GM12878 (cell line): ENCODE measurements at regions not wholly inside any gene's neighbourhood (a gene's known extent, or its start where the extent isn't known, plus 50 kb on each side); places are given as distances from the start of the nearest gene placed in this dataset.

Experiments used
- ATAC-seq: fragments of 200-7000 bp; cut with Tn5 transposase; 3 replicates; pipeline ENCODE4 v1.9.1; 2020; ENCODE audit warnings: mild to moderate bottlenecking, moderate library complexity
- BruUV-seq: library from RNA; stranded (reverse); fragments of 400-500 nt; replicated peaks from 2 replicates; lab custom pipeline; 2021; lab: Mats Ljungman, UMichigan
- CTCF ChIA-PET: fragments of 300-600 bp; sonication (Branson Sonifier 250); formaldehyde crosslinking; extraction: SDS; loops from one replicate; lab custom pipeline; 2021; ENCODE audit warnings: inconsistent platforms; lab: Yijun Ruan, JAX
- POLR2A ChIA-PET: fragments of 350-600 bp; formaldehyde crosslinking; extraction: SDS; loops from one replicate; lab custom pipeline; 2021; ENCODE audit warnings: inconsistent platforms; lab: Charles Lee
- RAD21 ChIA-PET: fragments of 300-600 bp; sonication (Branson Sonifier 250); formaldehyde crosslinking; loops from one replicate; lab custom pipeline; 2023; ENCODE audit warnings: antibody characterized with exemption; ENCODE audit not compliant: unreplicated experiment; lab: Charles Lee
- SMC1A ChIA-PET: fragments of 300-600 bp; sonication (Branson Sonifier 250); formaldehyde crosslinking; loops from one replicate; lab custom pipeline; 2023; ENCODE audit not compliant: unreplicated experiment, uncharacterized antibody; lab: Charles Lee
- DNase-seq: peaks from one replicate; pipeline ENCODE4 v3.0.0-alpha.2; 2011; ENCODE audit warnings: low read depth, low spot score
- FAIRE-seq: peaks from 3 replicates; lab custom pipeline; 2011; peaks lifted over from hg19 to GRCh38; lab: Jason Lieb, UNC
- H2AFZ ChIP-seq: 2 replicates; pipeline ENCODE4 v1.6.0; 2011; ENCODE audit warnings: low read depth, low read length, control low read depth; ENCODE audit not compliant: control insufficient read depth
- H3K27ac ChIP-seq: 2 replicates; pipeline ENCODE4 v1.5.1; 2011; ENCODE audit warnings: control low read depth; ENCODE audit not compliant: control insufficient read depth, insufficient read depth
- H3K27me3 ChIP-seq, 2 experiments: replicated peaks in 1 of 2; 2 replicates each; pipeline versions ENCODE4 v1.6.0 to v1.6.1; 2011; ENCODE audit warnings: low read length in 1 of 2; ENCODE audit not compliant: control insufficient read depth in 2 of 2, insufficient read depth in 2 of 2
- H3K36me3 ChIP-seq, 2 experiments: 2 replicates each; pipeline ENCODE4 v1.5.1; 2011; ENCODE audit warnings: low read length in 1 of 2; ENCODE audit not compliant: control insufficient read depth in 2 of 2, insufficient read depth in 2 of 2
- H3K4me1 ChIP-seq: 2 replicates; pipeline ENCODE4 v1.6.1; 2011; ENCODE audit warnings: mild to moderate bottlenecking, low read length, moderate library complexity, mixed read lengths; ENCODE audit not compliant: control insufficient read depth, insufficient read depth
- H3K4me2 ChIP-seq: 2 replicates; pipeline ENCODE4 v1.6.0; 2011; ENCODE audit warnings: control low read depth; ENCODE audit not compliant: control insufficient read depth, insufficient read depth
- H3K4me3 ChIP-seq: fragments of 200-600 bp; sonication (generic); 2 replicates; pipeline ENCODE4 v1.5.1; 2016
- H3K79me2 ChIP-seq: 2 replicates; pipeline ENCODE4 v1.6.0; 2011; ENCODE audit warnings: low read length; ENCODE audit not compliant: control insufficient read depth, insufficient read depth
- H3K9ac ChIP-seq: 2 replicates; pipeline ENCODE4 v1.8.0; 2011; ENCODE audit warnings: low read length, control low read depth, mixed read lengths; ENCODE audit not compliant: control insufficient read depth, insufficient read depth
- H3K9me3 ChIP-seq: replicated peaks from 3 replicates; pipeline ENCODE4 v1.5.1; 2011; ENCODE audit warnings: mild to moderate bottlenecking, low read length; ENCODE audit not compliant: control insufficient read depth, insufficient read depth
- H4K20me1 ChIP-seq: 2 replicates; pipeline ENCODE4 v1.6.0; 2011; ENCODE audit not compliant: control insufficient read depth, insufficient read depth
- ATF3 ChIP-seq: IDR thresholded peaks from 2 replicates; pipeline ENCODE4 v1.6.1; 2011; ENCODE audit warnings: low read depth, mild to moderate bottlenecking, low read length, moderate library complexity, borderline replicate concordance; ENCODE audit errors: extremely low read depth
- CUX1 ChIP-seq: IDR thresholded peaks from 2 replicates; pipeline ENCODE4 v1.6.1; 2012; ENCODE audit warnings: improper control_type of control experiment, low read depth, low read length; ENCODE audit not compliant: insufficient replicate concordance
- GABPA ChIP-seq: IDR thresholded peaks from 2 replicates; pipeline ENCODE4 v1.6.1; 2014; ENCODE audit warnings: antibody characterized with exemption, low read depth, mild to moderate bottlenecking, inconsistent platforms
- HDGF ChIP-seq: fragments of 450-650 bp; IDR thresholded peaks from 2 replicates; pipeline ENCODE4 v1.6.1; 2016; ENCODE audit warnings: antibody characterized with exemption
- NR2C1 ChIP-seq: fragments of 450-650 bp; IDR thresholded peaks from 2 replicates; pipeline ENCODE4 v1.6.1; 2017; ENCODE audit warnings: antibody characterized with exemption, mild to moderate bottlenecking, moderate library complexity
- WGBS: methylation state at CpG from one replicate; pipeline ENCODE4 v1.1.6; 2016; ENCODE audit warnings: low lambda C conversion rate; ENCODE audit not compliant: insufficient replicate concordance, insufficient coverage; ENCODE audit errors: missing lambda C conversion rate; 5-methylcytosine and 5-hydroxymethylcytosine counted together
- in situ Hi-C: fragments of 300-500 bp; cut with MboI; formaldehyde crosslinking; loops from 9 replicates; pipeline ENCODE4 v1.14.3; 2018; ENCODE audit warnings: mixed read lengths
- intact Hi-C: fragments of 100-400 bp; cut with micrococcal nuclease; formaldehyde crosslinking; loops from one replicate; pipeline ENCODE4 v1.14.2; 2022; ENCODE audit not compliant: unreplicated experiment

DNA sequence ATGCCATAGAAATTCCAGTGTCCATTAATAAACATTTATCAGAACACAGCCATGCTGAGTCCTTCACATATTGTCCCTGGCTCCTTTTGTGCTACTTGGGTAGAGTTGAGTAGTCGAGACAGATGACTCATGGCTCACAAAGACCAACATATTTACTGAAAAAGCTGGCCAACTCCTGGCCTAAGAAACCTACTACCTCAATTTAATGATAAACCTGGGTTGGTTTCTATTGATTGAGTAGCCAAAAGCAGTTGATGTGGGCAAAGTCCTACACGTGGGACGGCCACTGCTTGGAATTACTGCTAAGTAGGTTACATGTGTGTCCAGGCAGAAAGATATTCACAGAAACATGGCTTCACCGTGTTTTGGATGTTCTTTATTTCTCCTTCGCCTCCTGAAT lies 402.2 kb downstream of the NR2F2 start:
- Histone ChIP-seq H4K20me1 (no peaks in the 10 kb centered on the region), H2AFZ (no peak overlapping the region), H3K4me3 (no peak overlapping the region), H3K27ac (no peak overlapping the region), H3K4me1 (no peaks in the 10 kb centered on the region), H3K9ac (no peak overlapping the region), H3K27me3 (no peaks in the 10 kb centered on the region), H3K36me3 (no peaks in the 10 kb centered on the region), H3K79me2 (no peaks in the 10 kb centered on the region), H3K4me2 (no peak overlapping the region), H3K9me3 (no peaks in the 10 kb centered on the region)
- ChIA-PET POLR2A (no interaction called here), SMC1A (no interaction called here), CTCF (interaction anchor here (0.8 kb wide), 1 partner anchor 34 kb away, joined by 3 read pairs; no protein-coding TSS in a partner anchor), RAD21 (no interaction called here)
- in situ Hi-C loops, result no loop called here
- WGBS, result 0% methylated on average over 5 of the region's 5 CpGs
- no TSS peak for BruUV-seq
- DNase-seq (no peak), FAIRE-seq (no peak), ATAC-seq (no peak)
- TF ChIP-seq CUX1 (no peak), GABPA (no peak), ATF3 (no peak), HDGF (no peak), NR2C1 (no peak)
- intact Hi-C loops, result no loop called here
